Caco-2 (cell line): ENCODE measurements at regions not wholly inside any gene's neighbourhood (a gene's known extent, or its start where the extent isn't known, plus 50 kb on each side); places are given as distances from the start of the nearest gene placed in this dataset.
"Not testable (repeated sequence)": the region's sequence is repeated elsewhere in the genome, so short reads cannot be mapped to it uniquely, and the experiment has no call there.

Source experiments
- BruUV-seq: library from RNA; stranded (reverse); fragments of 400-500 nt; replicated peaks from 2 replicates; lab custom pipeline; 2021; lab: Mats Ljungman, UMichigan
- CTCF ChIA-PET: fragments of 300-600 bp; sonication (Branson Sonifier 250); formaldehyde crosslinking; loops from one replicate; lab custom pipeline; 2022; ENCODE audit warnings: antibody characterized with exemption; lab: Charles Lee
- POLR2A ChIA-PET: fragments of 300-600 bp; sonication (Branson Sonifier 250); formaldehyde crosslinking; loops from one replicate; lab custom pipeline; 2022; ENCODE audit warnings: antibody characterized with exemption; lab: Charles Lee
- DNase-seq, 2 experiments: peaks; one replicate each; pipeline versions ENCODE4 v3.0.0 to v3.0.0-alpha.2; 2020 to 2022
- H3K27me3 ChIP-seq: replicated peaks from 2 replicates; pipeline ENCODE4 v1.6.0; 2011; ENCODE audit warnings: low read length; ENCODE audit not compliant: control insufficient read depth, insufficient read depth
- H3K36me3 ChIP-seq: 2 replicates; pipeline ENCODE4 v1.5.1; 2011; ENCODE audit warnings: low read length; ENCODE audit not compliant: control insufficient read depth, insufficient read depth
- H3K4me1 ChIP-seq: fragments of 250-450 bp; sonication (Bioruptor Pico); 2 replicates; pipeline ENCODE4 v1.5.1; 2020; ENCODE audit warnings: mild to moderate bottlenecking
- H3K4me3 ChIP-seq: 2 replicates; pipeline ENCODE4 v1.5.1; 2011; ENCODE audit warnings: low read depth, mild to moderate bottlenecking, control low read depth, low read length
- H3K9me3 ChIP-seq: fragments of 250-450 bp; sonication (Bioruptor Pico); 2 replicates; pipeline ENCODE4 v1.5.1; 2020; ENCODE audit warnings: mild to moderate bottlenecking, moderate library complexity
- H3K27ac Mint-ChIP-seq: one replicate; pipeline ENCODE4 v1.8.0; 2022; ENCODE audit warnings: mixed read lengths; ENCODE audit not compliant: unreplicated experiment
- H3K27me3 Mint-ChIP-seq: one replicate; pipeline ENCODE4 v1.8.0; 2022; ENCODE audit warnings: mixed read lengths; ENCODE audit not compliant: insufficient read depth, unreplicated experiment
- H3K36me3 Mint-ChIP-seq: one replicate; pipeline ENCODE4 v1.8.0; 2022; ENCODE audit warnings: mild to moderate bottlenecking, mixed read lengths; ENCODE audit not compliant: insufficient read depth, unreplicated experiment
- H3K4me1 Mint-ChIP-seq: one replicate; pipeline ENCODE4 v1.8.0; 2022; ENCODE audit warnings: low read depth, mixed read lengths; ENCODE audit not compliant: unreplicated experiment
- H3K4me3 Mint-ChIP-seq: one replicate; pipeline ENCODE4 v1.8.0; 2022; ENCODE audit warnings: mild to moderate bottlenecking, moderate library complexity, mixed read lengths; ENCODE audit not compliant: unreplicated experiment
- H3K9me3 Mint-ChIP-seq: one replicate; pipeline ENCODE4 v1.8.0; 2022; ENCODE audit warnings: mixed read lengths; ENCODE audit not compliant: unreplicated experiment
- intact Hi-C: fragments of 100-400 bp; cut with micrococcal nuclease; formaldehyde crosslinking; loops from one replicate; pipeline ENCODE4 v1.10.0; 2022; ENCODE audit not compliant: unreplicated experiment
- TF ChIP-seq, protein P1 (sequence below), 2 experiments: fragments of 200-600 bp in 1 of 2; IDR thresholded peaks; 1 replicate in 1 of 2; 2 replicates in 1 of 2; pipeline versions ENCODE4 v1.5.1 to v1.8.0; 2011 to 2022; ENCODE audit warnings: antibody characterized with exemption in 1 of 2, control low read depth in 1 of 2, inconsistent platforms in 1 of 2, low read depth in 1 of 2, low read length in 1 of 2, mild to moderate bottlenecking in 1 of 2, moderate library complexity in 1 of 2; ENCODE audit not compliant: insufficient read depth in 1 of 2, severe bottlenecking in 1 of 2, unreplicated experiment in 1 of 2

- H3K9me3 Mint-ChIP-seq: no peaks in the 10 kb centered on the region
- Histone ChIP-seq H3K4me1 (peaks cover 15% of the 10 kb centered on the region), H3K36me3 (no peaks in the 10 kb centered on the region), H3K9me3 (no peaks in the 10 kb centered on the region), H3K4me3 (no peak overlapping the region), H3K27me3 (no peaks in the 10 kb centered on the region)
- no peak overlapping the region for H3K4me3 Mint-ChIP-seq
- CTCF ChIA-PET: no interaction called here
- no peaks in the 10 kb centered on the region for H3K36me3 Mint-ChIP-seq
- intact Hi-C loops: no loop called here
- H3K4me1 Mint-ChIP-seq: peaks cover 12% of the 10 kb centered on the region
- no peak overlapping the region for H3K27ac Mint-ChIP-seq
- BruUV-seq: no TSS peak
- TF ChIP-seq, protein P1, sequence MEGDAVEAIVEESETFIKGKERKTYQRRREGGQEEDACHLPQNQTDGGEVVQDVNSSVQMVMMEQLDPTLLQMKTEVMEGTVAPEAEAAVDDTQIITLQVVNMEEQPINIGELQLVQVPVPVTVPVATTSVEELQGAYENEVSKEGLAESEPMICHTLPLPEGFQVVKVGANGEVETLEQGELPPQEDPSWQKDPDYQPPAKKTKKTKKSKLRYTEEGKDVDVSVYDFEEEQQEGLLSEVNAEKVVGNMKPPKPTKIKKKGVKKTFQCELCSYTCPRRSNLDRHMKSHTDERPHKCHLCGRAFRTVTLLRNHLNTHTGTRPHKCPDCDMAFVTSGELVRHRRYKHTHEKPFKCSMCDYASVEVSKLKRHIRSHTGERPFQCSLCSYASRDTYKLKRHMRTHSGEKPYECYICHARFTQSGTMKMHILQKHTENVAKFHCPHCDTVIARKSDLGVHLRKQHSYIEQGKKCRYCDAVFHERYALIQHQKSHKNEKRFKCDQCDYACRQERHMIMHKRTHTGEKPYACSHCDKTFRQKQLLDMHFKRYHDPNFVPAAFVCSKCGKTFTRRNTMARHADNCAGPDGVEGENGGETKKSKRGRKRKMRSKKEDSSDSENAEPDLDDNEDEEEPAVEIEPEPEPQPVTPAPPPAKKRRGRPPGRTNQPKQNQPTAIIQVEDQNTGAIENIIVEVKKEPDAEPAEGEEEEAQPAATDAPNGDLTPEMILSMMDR (IDR thresholded peaks at IDR 0.05; ENCODE audit: insufficient read depth in 1 of 2, low read depth in 1 of 2, low read length in 1 of 2, severe bottlenecking in 1 of 2, unreplicated experiment in 1 of 2): no peak
- no peak for DNase-seq
- POLR2A ChIA-PET: no interaction called here
- H3K27me3 Mint-ChIP-seq: no peaks in the 10 kb centered on the region
These were observed 260.5 kb downstream of the CALCRL start for GRCh38 chr2:187187519-187187918.

GRCh38 chr2:187180529-187180928 is 267.5 kb downstream of the CALCRL start:
- intact Hi-C loops: no loop called here
- Histone ChIP-seq H3K36me3 (no peaks in the 10 kb centered on the region), H3K4me3 (no peak overlapping the region), H3K4me1 (peaks cover 15% of the 10 kb centered on the region), H3K27me3 (no peaks in the 10 kb centered on the region), H3K9me3 (no peaks in the 10 kb centered on the region)
- H3K4me1 Mint-ChIP-seq: peaks cover 12% of the 10 kb centered on the region
- ChIA-PET CTCF (no interaction called here), POLR2A (no interaction called here)
- H3K27me3 Mint-ChIP-seq: no peaks in the 10 kb centered on the region
- BruUV-seq: no TSS peak
- H3K27ac Mint-ChIP-seq: no peak overlapping the region
- TF ChIP-seq, protein P1 (IDR thresholded peaks at IDR 0.05; ENCODE audit: insufficient read depth in 1 of 2, low read depth in 1 of 2, low read length in 1 of 2, severe bottlenecking in 1 of 2, unreplicated experiment in 1 of 2): no peak
- H3K36me3 Mint-ChIP-seq: no peaks in the 10 kb centered on the region
- no peak overlapping the region for H3K4me3 Mint-ChIP-seq
- no peaks in the 10 kb centered on the region for H3K9me3 Mint-ChIP-seq
- no peak for DNase-seq

GRCh38 chr2:187178876-187179275 is 269.2 kb downstream of the CALCRL start:
- H3K36me3 Mint-ChIP-seq, BruUV-seq, H3K27me3 ChIP-seq, intact Hi-C loops, CTCF ChIA-PET, H3K36me3 ChIP-seq, H3K9me3 Mint-ChIP-seq, H3K27me3 Mint-ChIP-seq, H3K27ac Mint-ChIP-seq, H3K9me3 ChIP-seq, H3K4me3 Mint-ChIP-seq, H3K4me3 ChIP-seq, DNase-seq, POLR2A ChIA-PET: not testable (repeated sequence)
- peaks cover 13% of the 10 kb centered on the region for H3K4me1 ChIP-seq
- H3K4me1 Mint-ChIP-seq: peaks cover 12% of the 10 kb centered on the region

- POLR2A ChIA-PET: no interaction called here
- no peak for DNase-seq
- no peaks in the 10 kb centered on the region for H3K27me3 ChIP-seq
- H3K9me3 ChIP-seq: no peaks in the 10 kb centered on the region
- Mint-ChIP-seq H3K36me3 (no peaks in the 10 kb centered on the region), H3K27ac (no peak overlapping the region), H3K4me3 (no peak overlapping the region), H3K4me1 (no peaks in the 10 kb centered on the region), H3K27me3 (no peaks in the 10 kb centered on the region), H3K9me3 (no peaks in the 10 kb centered on the region)
- no peaks in the 10 kb centered on the region for H3K36me3 ChIP-seq
- intact Hi-C loops: no loop called here
- TF ChIP-seq, protein P1 (IDR thresholded peaks at IDR 0.05; ENCODE audit: insufficient read depth in 1 of 2, low read depth in 1 of 2, low read length in 1 of 2, severe bottlenecking in 1 of 2, unreplicated experiment in 1 of 2): no peak
- BruUV-seq: no TSS peak
- no peak overlapping the region for H3K4me3 ChIP-seq
- CTCF ChIA-PET: no interaction called here
- no peaks in the 10 kb centered on the region for H3K4me1 ChIP-seq
These were observed 270.8 kb downstream of the CALCRL start for GRCh38 chr2:187177253-187177652.
